ENCODE measurements at regions not wholly inside any gene's neighbourhood (a gene's known extent, or its start where the extent isn't known, plus 50 kb on each side); places are given as distances from the start of the nearest gene placed in this dataset.

DNA sequence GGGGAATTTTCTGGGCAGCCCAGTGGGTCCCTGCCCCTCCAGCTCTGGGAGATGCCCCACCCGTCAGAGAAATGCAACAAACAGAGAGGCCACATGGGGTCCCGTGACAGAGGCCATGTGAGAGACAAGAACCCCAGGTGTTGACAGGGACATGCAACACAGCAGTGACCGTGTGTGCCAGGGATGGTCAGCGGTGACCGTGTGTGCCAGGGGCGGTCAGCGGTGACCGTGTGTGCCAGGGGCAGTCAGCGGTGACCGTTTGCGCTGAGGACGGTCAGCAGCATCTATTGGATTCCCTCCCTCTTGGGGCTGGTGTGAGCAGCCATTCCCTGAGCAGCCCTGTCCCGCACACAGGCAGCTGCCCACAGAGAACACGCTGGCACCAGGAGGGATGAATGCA is 146.6 kb upstream of the OTOS start:
- DNase-seq: no peak

DNA sequence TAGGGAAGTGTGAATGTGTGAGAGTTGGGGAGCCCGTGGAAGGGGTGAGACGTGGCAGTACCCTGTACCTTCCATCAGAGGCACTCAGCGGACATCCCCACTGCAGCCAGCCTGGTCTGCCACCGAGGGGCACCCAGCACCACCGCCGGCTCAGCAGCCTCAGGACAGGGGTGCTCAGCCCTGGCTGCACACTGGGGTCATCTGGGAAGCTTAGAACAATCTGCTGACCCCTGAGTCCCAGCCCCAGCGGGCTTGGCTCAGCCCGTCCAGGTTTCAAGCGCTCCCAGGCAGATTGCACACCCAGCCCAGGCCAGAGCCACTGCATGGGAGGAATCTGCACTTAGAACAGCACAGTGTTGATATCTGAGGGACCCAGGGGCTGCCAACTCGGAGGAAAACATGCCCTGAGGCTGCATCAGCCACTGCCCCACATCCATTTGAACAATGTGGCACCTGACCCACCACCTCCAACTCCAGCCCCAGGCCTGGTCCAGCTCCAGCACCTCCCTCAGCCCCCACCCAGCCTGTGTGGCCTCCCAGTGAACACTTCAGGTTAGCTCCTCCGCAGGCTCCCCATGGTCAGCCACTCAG is 147.1 kb upstream of the OTOS start:
- no peak for DNase-seq

DNA sequence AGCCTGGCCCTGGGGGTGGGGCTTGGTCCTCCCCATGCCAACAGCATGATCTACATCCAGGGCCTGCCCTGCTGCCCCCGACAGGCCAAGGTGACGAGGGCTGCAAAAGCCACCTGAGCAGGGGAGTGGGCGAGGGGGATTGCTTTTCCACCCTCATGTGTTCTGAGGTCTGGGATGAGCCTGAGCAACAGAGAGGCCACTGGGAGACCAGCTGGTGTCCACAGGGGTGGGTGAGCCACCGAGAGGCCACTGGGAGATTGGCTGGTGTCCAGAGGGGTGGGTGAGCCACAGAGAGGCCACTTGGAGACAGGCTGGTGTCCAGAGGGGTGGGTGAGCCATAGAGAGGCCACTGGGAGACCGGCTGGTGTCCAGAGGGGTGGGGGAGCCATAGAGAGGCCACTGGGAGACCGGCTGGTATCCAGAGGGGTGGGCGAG is 147.4 kb upstream of the GPC1 start:
- DNase-seq: no peak

DNA sequence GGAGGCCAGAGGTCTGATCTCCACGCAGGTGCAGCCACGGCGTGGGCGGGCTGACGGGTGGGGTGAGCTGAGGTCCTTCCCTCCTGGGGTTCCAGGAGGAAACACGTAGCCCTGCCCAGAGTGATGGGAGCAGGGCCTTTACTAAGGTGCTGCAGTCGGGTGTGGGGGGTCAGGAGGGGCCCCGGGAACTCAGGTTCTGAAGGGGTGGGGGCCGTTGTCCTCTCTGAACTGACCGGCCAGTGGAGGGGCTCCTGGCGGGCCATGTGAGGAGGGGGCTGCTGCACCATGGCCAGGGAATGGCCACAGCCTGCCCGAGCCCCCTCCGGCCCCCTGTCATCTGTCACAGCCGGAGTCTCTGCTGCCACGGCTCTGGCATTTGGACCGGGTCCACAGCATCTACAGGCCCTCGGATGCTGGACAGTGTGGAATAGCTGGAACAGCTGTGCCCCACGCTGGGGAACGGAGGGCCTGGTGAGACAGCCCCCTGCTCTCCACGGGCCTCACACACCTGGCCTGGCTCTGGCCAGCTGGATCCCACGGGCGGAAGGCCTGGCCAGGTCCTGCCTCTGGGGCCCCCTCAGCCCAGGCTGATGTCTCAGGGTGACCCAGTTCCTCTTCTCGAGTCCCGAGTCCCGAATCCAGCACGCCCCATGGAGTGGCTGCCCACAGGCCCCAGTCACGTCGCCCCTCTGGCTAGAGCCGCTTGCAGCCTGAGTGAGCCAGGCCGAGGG is 145.6 kb upstream of the GPC1 start:
- DNase-seq: no peak

DNA sequence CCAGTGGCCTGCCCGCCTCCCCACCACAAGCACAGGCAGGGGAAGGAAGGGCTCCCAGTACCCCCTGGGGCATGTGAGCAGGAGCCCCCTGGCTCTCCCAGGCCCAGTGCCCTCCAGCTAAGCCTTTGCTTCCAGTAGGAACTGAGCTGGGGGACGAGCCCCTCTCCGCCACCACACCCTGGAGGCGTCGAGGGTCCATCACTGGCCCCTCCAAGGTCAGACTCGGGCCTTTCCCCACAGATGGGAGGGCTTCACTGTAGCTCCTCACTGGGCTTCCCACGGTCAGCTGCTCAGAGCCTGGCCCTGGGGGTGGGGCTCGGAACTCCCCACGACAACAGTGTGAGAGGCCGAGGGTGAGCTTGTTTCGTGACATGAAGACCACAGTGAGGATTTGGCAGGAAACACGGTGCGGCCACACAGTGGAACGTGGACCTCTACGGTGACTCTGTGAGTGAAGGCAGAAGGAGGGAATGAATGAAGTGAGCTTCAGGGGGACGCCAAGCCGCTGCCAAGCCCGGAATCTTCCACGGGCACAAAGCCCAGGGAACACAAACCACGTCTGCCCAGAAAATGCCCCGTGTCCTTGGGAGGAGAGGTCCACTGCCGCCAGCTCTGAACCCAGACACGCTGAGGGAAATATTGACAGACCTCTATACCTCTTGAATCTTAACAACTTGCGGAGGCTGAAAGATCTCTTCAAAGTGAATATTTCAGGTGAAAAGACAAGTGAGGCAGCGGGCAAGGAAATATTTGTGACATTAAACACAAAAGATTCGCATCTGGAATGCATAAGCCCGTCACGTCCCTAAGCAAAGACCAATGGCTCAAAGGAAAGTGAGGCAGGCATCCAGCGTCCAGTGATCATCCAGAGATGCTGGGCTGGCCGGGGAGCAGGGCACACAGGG is 144.8 kb upstream of the GPC1 start:
- DNase-seq: no peak

DNA sequence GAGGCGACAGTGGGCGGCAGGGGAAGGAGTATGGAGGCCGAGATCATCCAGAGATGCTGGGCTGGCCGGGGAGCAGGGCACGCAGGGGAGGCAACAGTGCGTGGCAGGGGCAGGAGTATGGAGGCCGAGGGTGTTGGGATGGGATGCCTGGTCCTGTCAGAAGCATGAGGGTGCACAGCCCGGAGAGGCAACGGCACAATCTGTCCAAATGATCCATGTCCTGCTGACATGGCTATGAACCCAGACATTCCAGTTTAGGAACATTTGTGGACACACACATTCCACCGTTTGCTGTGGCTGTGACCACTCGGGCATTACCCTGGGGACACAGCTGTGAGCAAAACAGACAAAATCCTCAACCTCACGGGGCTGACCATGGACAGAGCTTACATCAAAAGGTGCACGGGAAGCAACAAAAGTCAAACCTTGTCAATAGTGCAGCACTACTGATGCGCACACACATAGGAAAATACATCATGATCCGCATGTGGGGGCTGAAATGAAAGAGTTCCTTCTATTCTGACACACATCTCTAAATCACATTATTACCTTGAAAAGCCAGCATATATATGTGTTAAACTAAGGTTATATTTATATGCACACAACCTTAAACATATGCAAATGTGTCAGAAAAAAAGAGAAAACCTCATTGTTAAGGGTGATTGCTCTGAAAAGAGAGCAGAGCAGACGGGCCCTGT is 144.0 kb upstream of the GPC1 start:
- no peak for DNase-seq

DNA sequence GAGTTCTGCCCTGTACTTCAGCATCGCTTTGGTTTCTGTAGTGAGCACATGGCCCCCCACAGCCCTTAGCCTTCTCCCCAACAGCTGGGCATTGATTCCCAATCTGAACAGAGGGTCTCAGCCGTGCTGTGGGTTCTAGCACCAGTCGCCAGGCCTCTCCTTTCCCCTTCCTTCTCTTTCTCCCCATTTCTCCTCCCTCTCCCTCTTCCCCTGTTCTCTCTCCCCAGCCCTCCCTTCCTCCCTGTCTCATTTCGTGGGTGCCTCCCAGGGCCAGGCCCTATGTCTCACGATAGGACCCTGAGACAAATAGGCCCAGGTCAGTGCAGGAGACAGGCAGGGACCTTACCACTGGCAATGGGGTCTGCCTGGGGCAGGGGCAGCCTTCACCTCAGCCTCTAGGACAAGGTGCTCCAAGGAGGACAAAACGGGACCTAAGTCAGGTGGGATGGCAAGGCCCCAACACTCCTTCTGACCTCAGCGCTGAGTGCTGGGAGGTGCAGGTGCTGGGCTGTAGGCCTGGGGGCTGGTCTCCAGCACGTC is 143.4 kb upstream of the GPC1 start:
- no peak for DNase-seq

DNA sequence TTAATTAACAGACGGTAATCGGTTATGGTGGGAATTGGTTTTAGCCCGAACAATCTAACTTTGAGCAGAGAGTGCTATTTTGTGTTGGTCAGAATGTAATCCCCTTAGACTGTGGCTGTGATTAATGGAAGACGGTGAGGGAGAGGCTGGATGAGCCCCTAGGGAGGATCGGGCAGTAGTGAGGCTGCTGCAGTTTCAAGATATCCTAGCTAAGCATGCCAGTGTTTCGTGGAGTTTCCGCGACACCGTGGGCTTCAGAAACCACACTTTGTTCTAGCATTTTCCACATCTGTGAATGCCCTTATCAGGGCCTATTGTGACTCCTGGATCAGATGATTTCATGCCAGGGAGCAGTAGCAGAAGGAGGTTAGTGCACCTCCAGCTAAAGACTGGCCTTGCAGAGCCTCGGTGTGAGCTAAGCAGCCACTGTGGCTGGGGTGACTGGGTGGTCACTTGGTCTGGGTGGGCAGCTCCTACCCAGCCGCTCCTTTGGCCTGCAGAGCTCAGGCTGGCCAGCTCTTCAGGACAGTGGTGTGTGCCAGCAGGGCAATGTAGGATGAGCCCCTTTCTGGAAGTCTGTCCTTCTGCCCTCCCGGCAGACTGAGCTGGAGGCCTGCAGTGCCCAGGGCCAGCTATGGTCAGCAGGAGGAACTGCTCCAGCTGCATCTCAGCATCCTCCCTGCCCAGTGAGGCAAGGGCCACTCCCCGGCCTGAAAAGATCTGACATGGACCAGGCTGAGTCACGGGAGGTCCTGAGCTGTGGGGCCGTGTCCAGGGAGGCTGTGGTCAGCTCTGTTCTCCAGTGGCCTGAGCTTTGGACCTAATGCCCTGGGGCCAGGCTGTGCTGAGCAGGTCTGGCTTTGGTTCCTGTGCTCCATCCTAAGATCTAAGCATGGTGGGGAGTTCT is 142.6 kb upstream of the GPC1 start:
- no peak for DNase-seq

DNA sequence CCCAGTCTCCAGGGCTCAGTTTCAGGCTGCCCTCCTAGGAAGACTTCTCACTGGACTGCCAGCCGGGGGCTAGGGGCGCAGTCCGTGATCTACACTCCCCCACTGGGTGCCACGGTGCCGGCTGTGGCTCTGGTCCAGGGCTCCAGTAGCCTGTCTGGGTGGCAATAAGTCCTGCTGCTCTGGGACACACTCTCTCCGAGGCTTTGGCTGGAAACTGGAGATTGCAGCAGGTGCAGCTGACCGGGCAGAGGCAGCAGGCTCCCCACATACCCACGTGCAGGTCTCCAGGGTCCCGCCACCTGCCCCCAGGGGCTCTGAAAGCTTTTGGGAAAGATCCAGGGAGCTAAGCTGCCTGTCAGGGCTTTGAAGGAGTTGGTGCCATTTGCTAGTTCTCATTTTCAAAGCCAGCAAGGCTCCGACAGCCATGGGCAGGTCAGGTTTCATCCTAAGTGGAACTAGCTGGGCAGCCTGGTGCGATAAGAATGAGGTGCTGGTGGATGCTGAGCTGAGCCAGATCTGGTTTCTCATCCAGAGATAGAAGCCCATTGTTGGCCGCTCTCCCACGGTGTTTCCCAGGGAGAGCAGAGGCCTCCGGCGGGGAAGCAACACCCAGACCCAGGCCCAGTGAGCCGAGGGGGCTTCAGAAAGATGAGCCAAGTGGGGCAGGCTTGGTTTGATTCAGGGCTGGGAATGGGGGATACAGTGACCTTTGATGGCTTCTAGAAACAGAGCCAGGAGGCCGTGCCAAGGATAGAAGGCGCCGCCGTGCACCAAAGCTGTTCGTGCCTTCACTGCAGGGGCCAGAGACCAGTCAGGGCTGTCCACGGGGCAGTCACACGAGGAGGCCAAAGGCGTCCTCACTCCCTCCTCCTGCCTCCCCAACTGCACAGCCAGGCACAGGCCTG is 141.7 kb upstream of the GPC1 start:
- DNase-seq: no peak

DNA sequence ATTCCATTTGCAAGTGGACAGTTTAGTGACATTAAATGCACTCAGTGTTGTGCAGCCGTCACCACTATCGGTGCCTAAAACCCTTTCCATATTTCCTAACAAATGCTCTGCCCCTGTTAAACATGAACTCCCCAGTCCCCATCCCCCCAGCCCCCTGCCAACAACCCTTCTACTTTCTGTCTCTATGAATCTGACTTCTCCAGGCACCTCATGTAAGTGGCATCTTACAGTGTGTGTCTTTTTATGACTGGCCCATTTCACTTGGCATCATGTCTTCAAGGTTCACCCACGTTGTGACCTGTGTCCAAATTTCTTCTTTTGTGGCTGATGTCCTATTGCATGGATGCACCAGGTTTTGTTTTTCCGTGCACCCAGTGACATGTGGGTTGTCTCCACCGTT is 140.9 kb upstream of the GPC1 start:
- DNase-seq: no peak

DNA sequence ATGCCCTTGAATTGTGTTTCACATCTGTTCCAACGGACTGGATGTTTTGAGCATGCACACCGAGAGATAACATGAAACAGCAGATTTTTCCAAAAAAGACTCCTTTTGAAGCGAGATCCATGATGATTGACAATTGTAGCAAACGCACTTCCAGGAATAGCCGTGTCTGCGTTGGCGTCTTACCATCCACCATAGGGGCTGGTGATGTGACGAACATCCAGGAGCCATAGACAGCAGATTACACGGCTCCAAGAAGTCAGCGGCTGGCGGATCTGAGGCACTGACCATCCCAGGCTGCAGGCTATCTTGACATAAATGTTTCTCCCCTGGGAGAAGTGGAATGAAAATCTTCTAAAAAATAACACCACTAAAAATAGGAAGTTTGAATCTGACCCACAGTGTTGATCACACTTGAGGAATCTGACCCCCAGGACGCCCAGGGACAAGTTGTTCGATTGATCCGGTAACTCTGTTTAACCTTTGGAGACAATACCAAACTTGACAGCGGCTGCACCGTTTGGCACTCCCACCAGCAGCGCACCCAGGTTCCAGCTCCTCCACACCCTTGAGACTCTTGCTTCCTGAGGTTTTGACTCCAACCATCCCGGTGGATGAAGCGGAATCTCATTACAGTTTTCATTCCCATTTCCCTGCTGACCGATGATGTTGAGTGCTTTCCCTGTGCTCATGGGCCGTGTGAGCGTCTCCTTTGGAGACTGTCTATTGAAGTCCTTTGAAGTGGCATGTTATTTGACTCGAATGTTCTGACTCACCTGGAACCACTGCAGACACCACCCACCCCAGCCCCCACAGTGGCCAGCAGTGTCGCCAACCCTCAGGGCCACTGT is 140.0 kb upstream of the GPC1 start:
- DNase-seq: no peak

DNA sequence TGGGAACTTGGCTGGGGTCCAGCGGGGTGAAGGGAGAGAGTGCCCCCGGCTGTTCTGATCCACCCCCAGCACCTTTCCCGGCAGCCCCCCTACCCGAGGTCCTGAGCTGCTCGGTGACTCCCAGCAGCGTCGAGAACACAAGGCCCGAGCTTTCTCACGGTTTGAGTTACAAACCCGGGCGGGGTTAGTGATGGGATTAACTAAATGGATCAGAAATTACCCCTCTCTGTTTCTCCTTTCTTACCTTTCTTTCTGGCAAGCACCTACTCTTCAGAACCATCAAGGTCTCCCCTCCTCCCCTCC is 139.4 kb upstream of the GPC1 start:
- no peak for DNase-seq

DNA sequence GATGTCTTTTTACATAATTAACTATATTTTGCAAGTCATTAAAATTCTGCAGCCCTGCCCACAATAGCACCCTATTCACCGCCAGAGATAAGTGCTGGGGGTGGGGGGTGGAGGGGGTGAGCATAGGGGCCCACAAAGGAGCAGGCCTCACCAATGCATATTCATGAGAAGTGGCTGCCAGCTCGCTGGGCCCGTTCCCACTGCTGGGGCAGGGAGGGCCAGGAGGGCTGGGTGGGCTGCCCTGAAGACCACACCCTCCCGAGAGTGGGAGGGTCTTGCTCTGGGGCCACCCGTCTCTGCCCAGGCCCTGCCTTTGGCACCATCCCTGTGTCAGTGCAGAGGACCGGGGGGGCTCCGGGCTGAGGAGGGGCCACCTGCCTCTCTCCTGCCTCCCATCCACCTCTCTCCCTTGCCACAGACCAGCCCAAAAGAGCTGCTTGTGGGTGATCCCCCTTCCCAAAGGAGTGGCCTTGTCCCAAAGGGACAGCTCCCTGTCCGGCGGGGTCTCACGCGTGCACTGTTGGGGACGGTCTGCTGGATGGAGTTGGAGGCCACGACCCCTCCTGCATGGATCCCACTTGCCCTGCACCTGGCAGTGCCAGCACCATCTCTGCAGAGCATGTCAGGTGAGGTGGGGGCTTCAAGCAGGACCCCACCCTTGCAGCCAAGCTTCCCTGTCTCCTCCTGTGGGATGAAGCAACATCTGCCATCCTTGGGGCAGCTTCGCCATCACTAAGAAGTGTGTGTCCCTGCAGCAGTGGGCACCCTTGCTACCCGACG is 138.8 kb upstream of the GPC1 start:
- DNase-seq: no peak

DNA sequence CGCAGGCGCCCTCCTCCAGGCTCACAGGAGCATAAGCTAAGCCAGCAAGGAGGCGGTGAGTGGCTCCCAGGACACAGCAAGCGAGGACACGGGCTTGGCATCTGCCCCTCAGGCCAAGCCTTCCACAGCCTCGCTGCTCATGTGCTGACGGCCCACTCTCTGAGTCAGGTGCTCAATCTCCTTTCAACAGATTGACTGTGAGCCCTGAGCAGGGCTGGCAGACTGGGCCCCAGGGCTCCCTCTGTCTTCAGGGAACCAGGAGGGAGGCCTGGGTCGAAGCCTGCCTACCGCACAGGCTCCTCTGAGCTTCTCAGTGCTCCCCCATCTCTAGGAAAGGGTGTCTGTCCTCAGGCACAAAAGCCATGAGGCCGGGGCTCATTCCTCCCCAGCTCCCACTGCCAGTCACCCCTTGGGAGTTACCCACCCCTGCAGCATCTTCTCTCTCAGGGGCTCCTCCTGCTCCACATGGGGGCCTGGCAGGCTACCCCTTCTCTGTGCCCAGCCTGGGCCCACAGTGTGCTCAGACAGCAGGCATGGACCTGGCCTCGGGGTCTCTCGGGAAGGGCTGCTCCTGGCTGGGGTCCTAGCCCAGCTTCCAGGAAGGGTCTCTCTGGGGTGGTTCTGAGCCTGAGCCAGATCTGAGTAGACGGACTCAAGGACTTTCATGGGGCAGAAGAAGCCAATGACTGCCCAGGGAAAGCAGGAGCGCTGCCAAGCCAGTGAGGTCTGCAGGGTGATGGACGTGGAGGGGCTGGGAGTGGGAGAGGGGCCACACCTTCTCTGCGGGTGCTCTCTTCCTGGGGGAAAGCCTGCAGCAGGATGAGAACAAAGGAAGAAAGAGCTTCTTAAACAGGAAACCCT is 138.0 kb upstream of the GPC1 start:
- no peak for DNase-seq

DNA sequence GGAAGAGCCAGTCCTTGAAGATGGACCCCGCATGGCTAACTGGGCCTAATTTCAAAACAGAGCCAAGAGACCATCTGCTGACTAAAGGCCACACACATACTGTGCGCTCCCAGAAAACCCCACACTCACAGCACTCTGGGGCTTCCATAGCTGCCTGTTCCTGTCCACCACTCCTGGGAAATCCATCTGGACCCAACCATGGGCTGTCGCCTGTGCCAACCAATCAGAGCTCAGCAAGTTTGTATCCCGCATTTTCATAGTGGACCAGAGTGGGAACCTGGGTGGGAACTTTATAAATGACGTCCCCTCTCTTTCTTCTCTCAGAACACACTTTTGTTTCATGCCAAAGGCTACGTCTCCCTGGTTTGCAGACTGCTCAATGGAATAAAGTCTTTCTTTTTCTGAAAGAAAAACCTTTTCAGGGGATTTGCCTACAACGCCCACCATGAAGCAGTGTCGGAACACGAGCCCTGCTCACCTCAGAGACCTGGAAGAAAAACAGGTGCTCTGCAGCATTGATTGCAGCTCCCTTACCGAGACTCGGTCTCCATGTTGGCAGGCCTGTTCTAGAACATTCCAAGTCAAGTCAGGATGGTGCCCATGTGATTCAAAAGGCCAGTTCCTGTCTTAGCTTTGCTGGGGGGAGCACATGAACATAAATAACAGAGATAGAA is 137.2 kb upstream of the GPC1 start:
- DNase-seq: no peak

DNA sequence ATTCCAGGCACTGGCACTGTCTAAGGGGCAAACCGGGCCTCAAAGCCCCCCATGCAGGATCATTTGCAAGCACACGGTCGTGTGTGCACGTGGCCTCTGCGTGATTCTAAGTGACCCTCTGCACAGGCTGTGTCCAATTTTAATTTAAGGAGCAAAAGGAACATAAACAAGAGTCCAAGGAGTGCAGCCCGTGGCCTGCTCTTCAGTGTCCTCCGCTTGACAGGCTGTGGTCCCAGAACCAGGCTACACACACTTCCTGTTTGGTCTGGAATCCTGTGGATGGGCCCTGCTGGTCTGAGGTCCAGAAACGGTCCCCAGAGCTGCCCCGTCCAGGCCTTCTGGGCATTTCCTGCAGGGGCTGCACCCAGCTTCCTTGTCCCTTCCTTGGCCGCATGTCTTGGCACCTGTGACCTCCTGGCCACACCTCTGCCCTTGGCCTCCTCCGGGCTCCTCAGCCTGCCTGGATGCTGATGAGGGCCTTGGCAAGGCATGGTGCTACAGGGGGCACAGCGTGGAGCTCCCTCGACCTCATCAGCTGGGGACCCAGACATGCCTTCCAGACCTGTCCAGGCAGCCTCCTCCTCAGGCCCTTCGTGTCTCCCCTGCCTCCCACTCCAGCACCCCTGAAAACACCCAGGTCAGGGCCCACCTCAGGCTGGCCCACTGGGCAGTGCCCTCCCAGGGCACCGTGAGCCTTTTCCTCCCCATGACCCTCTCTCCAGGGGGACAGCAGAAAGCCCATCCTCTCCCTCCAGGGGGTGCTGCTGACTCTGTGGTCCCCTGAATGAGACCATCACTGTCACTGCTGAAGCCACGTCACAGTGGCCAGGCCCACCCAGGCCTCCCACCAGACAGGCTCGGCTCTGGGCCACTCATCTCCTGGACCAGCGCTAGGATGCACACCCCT is 136.4 kb upstream of the GPC1 start:
- no peak for DNase-seq
